HFFc6 (cell line): ENCODE measurements at regions not wholly inside any gene's neighbourhood (a gene's known extent, or its start where the extent isn't known, plus 50 kb on each side); places are given as distances from the start of the nearest gene placed in this dataset.

ENCODE experiments used
- DNase-seq: peaks from one replicate; pipeline ENCODE4 v3.0.0-alpha.2; 2018
- H3K27ac Mint-ChIP-seq: 2 replicates; pipeline ENCODE4 v1.8.0; 2020; ENCODE audit warnings: mild to moderate bottlenecking, mixed read lengths
- H3K27me3 Mint-ChIP-seq: 2 replicates; pipeline ENCODE4 v1.8.0; 2021; ENCODE audit warnings: mild to moderate bottlenecking, moderate library complexity, mixed read lengths; ENCODE audit not compliant: insufficient read depth
- H3K36me3 Mint-ChIP-seq: 2 replicates; pipeline ENCODE4 v1.8.0; 2021; ENCODE audit warnings: low read depth, mixed read lengths
- H3K4me1 Mint-ChIP-seq: 2 replicates; pipeline ENCODE4 v1.8.0; 2020; ENCODE audit warnings: low read depth, mixed read lengths
- H3K4me3 Mint-ChIP-seq: 2 replicates; pipeline ENCODE4 v1.8.0; 2020; ENCODE audit warnings: mild to moderate bottlenecking, moderate library complexity, mixed read lengths
- H3K9me3 Mint-ChIP-seq: 2 replicates; pipeline ENCODE4 v1.8.0; 2020; ENCODE audit warnings: mild to moderate bottlenecking, mixed read lengths
- CTCF ChIP-seq: fragments of 200-600 bp; sonication (generic); IDR thresholded peaks from 2 replicates; pipeline ENCODE4 v1.5.0; 2021; ENCODE audit warnings: antibody characterized with exemption, mild to moderate bottlenecking

GRCh38 chr13:53436396-53436795, 407.8 kb downstream of the OLFM4 start:
- no peaks in the 10 kb centered on the region for H3K36me3 Mint-ChIP-seq

GRCh38 chr13:53439439-53440225, 411.0 kb downstream of the OLFM4 start:
- Mint-ChIP-seq H3K27me3 (no peaks in the 10 kb centered on the region), H3K4me3 (no peak overlapping the region), H3K9me3 (peaks cover 39% of the 10 kb centered on the region), H3K4me1 (no peaks in the 10 kb centered on the region), H3K36me3 (no peaks in the 10 kb centered on the region), H3K27ac (no peak overlapping the region)
- no peak for TF ChIP-seq CTCF
- DNase-seq: no peak

More at GRCh38 chr13:53436396-53436795, 407.8 kb downstream of the OLFM4 start:
- no peak for TF ChIP-seq CTCF
- H3K4me1 Mint-ChIP-seq: no peaks in the 10 kb centered on the region
- DNase-seq: no peak
- no peak overlapping the region for H3K27ac Mint-ChIP-seq
- peaks cover 41% of the 10 kb centered on the region for H3K9me3 Mint-ChIP-seq
- no peaks in the 10 kb centered on the region; the same call in 1 of the 2 replicates for H3K27me3 Mint-ChIP-seq
- no peak overlapping the region for H3K4me3 Mint-ChIP-seq

GRCh38 chr13:53442979-53443378, 414.4 kb downstream of the OLFM4 start:
- Mint-ChIP-seq H3K27me3 (no peaks in the 10 kb centered on the region; the same call in 1 of the 2 replicates), H3K36me3 (no peaks in the 10 kb centered on the region; the same call in 1 of the 2 replicates), H3K27ac (no peak overlapping the region), H3K9me3 (peaks cover 58% of the 10 kb centered on the region), H3K4me1 (no peaks in the 10 kb centered on the region), H3K4me3 (no peak overlapping the region)
- TF ChIP-seq CTCF: no peak
- DNase-seq: no peak

GRCh38 chr13:53445686-53446085, 417.1 kb downstream of the OLFM4 start:
- no peak for TF ChIP-seq CTCF
- Mint-ChIP-seq H3K4me1 (no peaks in the 10 kb centered on the region), H3K4me3 (no peak overlapping the region), H3K27me3 (peaks cover 1% of the 10 kb centered on the region), H3K9me3 (peaks cover 67% of the 10 kb centered on the region), H3K27ac (no peak overlapping the region), H3K36me3 (no peaks in the 10 kb centered on the region; the same call in 1 of the 2 replicates)
- DNase-seq: no peak

- Mint-ChIP-seq H3K4me3 (no peak overlapping the region), H3K9me3 (peaks cover 71% of the 10 kb centered on the region)
- no peak for TF ChIP-seq CTCF
Observed at GRCh38 chr13:53447456-53447855, 418.8 kb downstream of the OLFM4 start.

More at GRCh38 chr13:53447456-53447855, 418.8 kb downstream of the OLFM4 start:
- Mint-ChIP-seq H3K27ac (no peak overlapping the region), H3K27me3 (peaks cover 1% of the 10 kb centered on the region), H3K4me1 (no peaks in the 10 kb centered on the region), H3K36me3 (no peaks in the 10 kb centered on the region; the same call in 1 of the 2 replicates)
- DNase-seq: no peak
